Gastroesophageal sphincter (tissue), 4 donors: ENCODE measurements at regions not wholly inside any gene's neighbourhood (a gene's known extent, or its start where the extent isn't known, plus 50 kb on each side); places are given as distances from the start of the nearest gene placed in this dataset.
A peak's percentile ranks its signal among the peaks of the same experiment; 100 is the strongest.

ENCODE experiments used
- ATAC-seq: fragments of 150-250 bp; one replicate; pipeline ENCODE4 v1.9.1; 2016; ENCODE audit warnings: mild to moderate bottlenecking, moderate library complexity
- H3K27ac ChIP-seq, 4 donors: fragments of 200-600 bp; sonication (generic) in 3 of 4; 1 replicate in 3 of 4; 2 replicates in 1 of 4; pipeline ENCODE4 v1.5.1; 2016 to 2019
- H3K27me3 ChIP-seq: fragments of 200-600 bp; sonication (generic); one replicate; pipeline ENCODE4 v1.5.1; 2019
- H3K36me3 ChIP-seq, 2 donors: fragments of 200-600 bp; sonication (generic); one replicate each; pipeline ENCODE4 v1.5.1; 2019; ENCODE audit warnings: control low read depth in 1 of 2
- H3K4me1 ChIP-seq, 3 donors: fragments of 200-600 bp; sonication (generic); 1 replicate in 2 of 3; 2 replicates in 1 of 3; pipeline ENCODE4 v1.5.1; 2016 to 2019; ENCODE audit warnings: control low read depth in 2 of 3
- H3K4me3 ChIP-seq, 2 donors: fragments of 200-600 bp; sonication (generic); one replicate each; pipeline ENCODE4 v1.5.1; 2019; ENCODE audit warnings: mild to moderate bottlenecking in 1 of 2, moderate library complexity in 1 of 2
- H3K9me3 ChIP-seq, 3 donors: fragments of 200-600 bp; sonication (generic); one replicate each; pipeline ENCODE4 v1.5.1; 2017 to 2019; ENCODE audit warnings: control low read depth in 2 of 3
- EP300 ChIP-seq: sonication (generic); formaldehyde crosslinking; IDR thresholded peaks from one replicate; pipeline ENCODE4 v1.6.1; 2017; ENCODE audit warnings: antibody characterized with exemption, mild to moderate bottlenecking
- POLR2A ChIP-seq, 2 donors: fragments of 450-650 bp; IDR thresholded peaks; one replicate each; pipeline ENCODE4 v1.6.1; 2017; ENCODE audit warnings: antibody characterized with exemption in 2 of 2, mild to moderate bottlenecking in 2 of 2, moderate library complexity in 1 of 2
- POLR2AphosphoS5 ChIP-seq: sonication (generic); formaldehyde crosslinking; IDR thresholded peaks from one replicate; pipeline ENCODE4 v1.6.1; 2017; ENCODE audit warnings: antibody characterized with exemption
- WGBS, 2 donors: methylation state at CpG; one replicate each; pipeline ENCODE4 v1.1.5; 2018; ENCODE audit warnings: low coverage in 1 of 2; 5-methylcytosine and 5-hydroxymethylcytosine counted together
- TF ChIP-seq, protein P1 (sequence below), 4 experiments: fragments of 200-600 bp in 2 of 4; fragments of 450-650 bp in 2 of 4; sonication (generic) in 1 of 4; IDR thresholded peaks; one replicate each; pipeline ENCODE4 v1.5.1; 2017 to 2019; ENCODE audit warnings: antibody characterized with exemption in 4 of 4, mild to moderate bottlenecking in 2 of 4, moderate library complexity in 2 of 4

DNA sequence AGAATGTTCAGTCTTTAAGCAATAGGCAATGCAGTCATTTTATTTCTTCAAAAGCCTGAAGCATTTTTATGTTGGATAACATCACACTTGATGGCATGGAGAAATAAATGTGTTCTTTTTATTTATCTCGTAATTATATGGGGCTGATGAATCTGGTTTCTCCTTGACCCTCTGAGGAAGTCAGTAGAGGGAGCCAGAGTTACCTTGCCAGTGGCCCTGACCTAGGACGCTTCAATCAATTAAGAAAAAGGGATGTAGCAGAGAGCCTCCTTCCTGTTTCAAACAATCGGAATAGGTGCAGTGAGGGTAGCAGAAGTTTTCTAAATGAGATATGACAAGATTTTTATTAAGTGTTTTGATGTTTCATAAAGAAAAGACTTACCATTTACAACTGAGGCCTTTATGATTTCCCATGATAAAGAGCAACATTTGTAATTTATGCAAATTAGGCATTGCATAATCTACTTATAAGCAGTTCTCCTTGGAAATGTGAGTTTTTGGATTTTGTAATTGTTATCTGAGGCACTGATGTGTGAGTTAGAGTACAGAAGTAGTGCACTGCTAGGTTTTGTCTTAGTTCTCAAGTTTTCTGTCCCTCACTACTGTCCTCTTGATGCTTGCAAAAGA is 129.1 kb downstream of the RAP2B start:
- TF ChIP-seq POLR2AphosphoS5, result no peak
- TF ChIP-seq, protein P1, sequence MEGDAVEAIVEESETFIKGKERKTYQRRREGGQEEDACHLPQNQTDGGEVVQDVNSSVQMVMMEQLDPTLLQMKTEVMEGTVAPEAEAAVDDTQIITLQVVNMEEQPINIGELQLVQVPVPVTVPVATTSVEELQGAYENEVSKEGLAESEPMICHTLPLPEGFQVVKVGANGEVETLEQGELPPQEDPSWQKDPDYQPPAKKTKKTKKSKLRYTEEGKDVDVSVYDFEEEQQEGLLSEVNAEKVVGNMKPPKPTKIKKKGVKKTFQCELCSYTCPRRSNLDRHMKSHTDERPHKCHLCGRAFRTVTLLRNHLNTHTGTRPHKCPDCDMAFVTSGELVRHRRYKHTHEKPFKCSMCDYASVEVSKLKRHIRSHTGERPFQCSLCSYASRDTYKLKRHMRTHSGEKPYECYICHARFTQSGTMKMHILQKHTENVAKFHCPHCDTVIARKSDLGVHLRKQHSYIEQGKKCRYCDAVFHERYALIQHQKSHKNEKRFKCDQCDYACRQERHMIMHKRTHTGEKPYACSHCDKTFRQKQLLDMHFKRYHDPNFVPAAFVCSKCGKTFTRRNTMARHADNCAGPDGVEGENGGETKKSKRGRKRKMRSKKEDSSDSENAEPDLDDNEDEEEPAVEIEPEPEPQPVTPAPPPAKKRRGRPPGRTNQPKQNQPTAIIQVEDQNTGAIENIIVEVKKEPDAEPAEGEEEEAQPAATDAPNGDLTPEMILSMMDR (IDR thresholded peaks at IDR 0.05), result peak; percentile 8 to 54 (median 19)
- Histone ChIP-seq H3K9me3 (no peaks in the 10 kb centered on the region), H3K36me3 (no peaks in the 10 kb centered on the region), H3K27me3 (no peaks in the 10 kb centered on the region), H3K4me1 (peaks cover 5 to 38% (median 6%) of the 10 kb centered on the region in 3 donors), H3K27ac (peak overlapping the region in 1 of 4 donors; percentile 19), H3K4me3 (no peak overlapping the region)
- WGBS, 2 donors, result 39 to 49% methylated on average over 3 of the region's 3 CpGs
- ATAC-seq, result no peak

DNA sequence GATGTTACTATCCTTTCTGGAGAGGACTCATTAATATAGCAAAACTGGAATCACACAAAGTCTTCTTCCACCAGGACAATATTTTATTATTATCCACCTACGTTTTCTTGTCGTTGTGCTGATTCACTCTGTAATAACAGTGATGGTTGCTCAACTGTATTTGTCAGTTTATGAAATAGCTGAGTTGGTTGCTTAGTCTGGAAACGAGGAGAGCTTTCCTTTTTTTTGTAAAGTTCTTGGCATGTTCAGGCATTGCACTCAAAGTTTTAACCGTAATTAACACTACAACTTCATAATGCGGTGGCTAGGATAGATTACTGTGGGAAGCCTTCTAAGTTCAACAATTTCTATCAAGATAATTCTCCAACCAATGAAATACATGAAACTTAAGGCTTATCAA is 131.2 kb downstream of the RAP2B start:
- WGBS, 2 donors, result 10 to 21% methylated on average over 5 of the region's 5 CpGs
- Histone ChIP-seq H3K36me3 (no peaks in the 10 kb centered on the region), H3K9me3 (no peaks in the 10 kb centered on the region), H3K27me3 (no peaks in the 10 kb centered on the region), H3K4me1 (peaks cover 5 to 46% (median 6%) of the 10 kb centered on the region in 3 donors), H3K4me3 (no peak overlapping the region), H3K27ac (peak overlapping the region in 3 of 4 donors; percentile 38 to 45 (median 43))
- ATAC-seq, result peak; percentile 65
- TF ChIP-seq EP300 (no peak), POLR2AphosphoS5 (peak; percentile 10)
- TF ChIP-seq, protein P1 (IDR thresholded peaks at IDR 0.05), result no peak

DNA sequence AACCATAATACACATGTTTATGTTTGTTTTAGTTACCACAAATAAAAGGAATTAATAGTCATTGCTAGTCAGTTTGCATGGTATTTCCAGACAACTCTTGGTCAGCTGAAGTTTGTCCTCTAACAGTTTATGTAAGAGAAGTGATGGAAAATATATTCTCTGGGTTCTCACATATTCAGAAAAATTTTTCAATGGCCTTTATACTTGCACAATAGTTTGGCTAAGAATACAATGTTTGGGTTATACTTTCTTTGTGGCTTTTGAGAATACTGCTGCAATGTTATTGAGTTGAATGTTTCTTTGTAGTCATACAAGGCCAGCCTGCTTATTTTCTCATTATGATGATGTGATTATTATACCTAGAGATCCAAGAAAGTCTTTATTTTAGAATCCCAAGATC is 133.9 kb downstream of the RAP2B start:
- Histone ChIP-seq H3K4me1 (peaks cover 0 to 35% (median 5%) of the 10 kb centered on the region in 3 donors), H3K27me3 (no peaks in the 10 kb centered on the region), H3K36me3 (no peaks in the 10 kb centered on the region), H3K9me3 (no peaks in the 10 kb centered on the region), H3K27ac (no peak overlapping the region), H3K4me3 (no peak overlapping the region)
- ATAC-seq, result no peak
- TF ChIP-seq POLR2AphosphoS5 (no peak), POLR2A (IDR thresholded peaks at IDR 0.05) (no peak), EP300 (no peak)
- TF ChIP-seq, protein P1 (IDR thresholded peaks at IDR 0.05), result no peak

DNA sequence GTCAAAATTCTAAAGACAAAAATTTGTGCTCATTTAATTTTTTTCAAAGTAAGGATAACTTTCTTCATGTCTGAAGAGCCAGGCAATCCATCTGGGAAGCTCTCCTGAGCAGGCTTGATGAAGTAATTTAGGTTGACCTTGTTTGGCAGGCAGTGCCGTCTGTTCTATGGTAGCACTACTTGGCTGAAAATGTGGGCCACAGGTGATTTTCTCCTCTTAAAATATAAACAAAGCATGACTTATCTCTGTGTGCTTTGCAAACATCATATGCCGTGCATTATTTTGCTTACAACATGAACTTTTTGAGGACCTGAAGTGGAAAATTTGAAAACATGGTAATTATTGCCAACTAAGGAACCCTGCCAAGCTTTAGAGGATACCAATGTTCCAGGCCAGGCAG is 143.2 kb downstream of the RAP2B start:
- H3K4me3 ChIP-seq, result no peak overlapping the region
- H3K9me3 ChIP-seq, result no peaks in the 10 kb centered on the region
- TF ChIP-seq, protein P1 (IDR thresholded peaks at IDR 0.05), result no peak
- no peaks in the 10 kb centered on the region for H3K27me3 ChIP-seq
- 23% methylated on average over 2 of the region's 2 CpGs for WGBS, 2 donors
- H3K36me3 ChIP-seq, result no peaks in the 10 kb centered on the region
- ATAC-seq, result no peak
- H3K4me1 ChIP-seq, result peaks cover 0 to 22% (median 6%) of the 10 kb centered on the region in 3 donors
- H3K27ac ChIP-seq, result peak overlapping the region in 3 of 4 donors; percentile 25 to 43 (median 30)

DNA sequence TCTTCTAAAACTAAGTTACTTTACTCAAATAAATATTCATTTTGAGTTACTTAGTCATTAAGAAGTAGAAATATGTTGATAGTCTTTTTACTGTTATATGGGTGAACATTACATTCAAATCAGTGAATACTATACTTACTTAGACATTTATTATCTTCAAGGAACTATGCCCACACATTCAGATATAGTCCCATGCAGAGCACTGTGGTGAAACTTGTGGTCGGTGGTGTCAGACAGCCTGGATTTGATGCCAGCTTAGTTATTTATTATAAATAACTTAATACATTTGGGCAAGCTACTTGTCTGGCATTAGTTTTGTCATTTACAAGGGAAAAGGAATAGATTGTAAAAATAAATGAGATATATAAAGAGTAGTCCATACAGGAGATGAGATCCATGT is 149.5 kb downstream of the RAP2B start:
- ATAC-seq, result no peak
- 54 to 62% methylated on average over 1 of the region's 1 CpG for WGBS, 2 donors
- no peaks in the 10 kb centered on the region for H3K27me3 ChIP-seq
- TF ChIP-seq EP300 (no peak), POLR2A (IDR thresholded peaks at IDR 0.05) (no peak), POLR2AphosphoS5 (no peak)
- TF ChIP-seq, protein P1 (IDR thresholded peaks at IDR 0.05), result no peak
- H3K4me1 ChIP-seq, result peaks cover 0 to 4% (median 0%) of the 10 kb centered on the region in 3 donors
- no peak overlapping the region for H3K27ac ChIP-seq
- no peaks in the 10 kb centered on the region for H3K36me3 ChIP-seq
- H3K9me3 ChIP-seq, result no peaks in the 10 kb centered on the region
- H3K4me3 ChIP-seq, result no peak overlapping the region
